Medulla oblongata (tissue), 1 donor: ENCODE measurements at regions not wholly inside any gene's neighbourhood (a gene's known extent, or its start where the extent isn't known, plus 50 kb on each side); places are given as distances from the start of the nearest gene placed in this dataset.

Source experiments
- DNase-seq: peaks from one replicate; pipeline ENCODE4 v3.0.0-alpha.2; 2015; ENCODE audit errors: extremely low spot score

- DNase-seq: no peak
Observed at GRCh38 chr6:139927742-139928305, 553.4 kb upstream of the CITED2 start.

GRCh38 chr6:139927236-139927635 is 552.8 kb upstream of the CITED2 start:
- DNase-seq: no peak

GRCh38 chr6:139926711-139927110 is 552.3 kb upstream of the CITED2 start:
- no peak for DNase-seq

GRCh38 chr6:139925894-139926641 is 551.6 kb upstream of the CITED2 start:
- no peak for DNase-seq

GRCh38 chr6:139923964-139924475 is 549.6 kb upstream of the CITED2 start:
- DNase-seq: no peak

GRCh38 chr6:139922236-139922635 is 547.8 kb upstream of the CITED2 start:
- no peak for DNase-seq

GRCh38 chr6:139920776-139921100 is 546.3 kb upstream of the CITED2 start:
- DNase-seq: no peak

- peak; percentile 52 for DNase-seq
Observed at GRCh38 chr6:139920027-139920775, 545.8 kb upstream of the CITED2 start.

GRCh38 chr6:139919107-139920026 is 544.9 kb upstream of the CITED2 start:
- peak; percentile 51 for DNase-seq

GRCh38 chr6:139917951-139918630 is 543.6 kb upstream of the CITED2 start:
- DNase-seq: no peak

GRCh38 chr6:139914910-139915309 is 540.5 kb upstream of the CITED2 start:
- DNase-seq: no peak

GRCh38 chr6:139912735-139913400 is 538.4 kb upstream of the CITED2 start:
- no peak for DNase-seq

- no peak for DNase-seq
Observed at GRCh38 chr6:139909992-139910391, 535.5 kb upstream of the CITED2 start.

- DNase-seq: no peak
Observed at GRCh38 chr6:139905404-139906052, 531.1 kb upstream of the CITED2 start.

- no peak for DNase-seq
Observed at GRCh38 chr6:139904568-139904967, 530.1 kb upstream of the CITED2 start.

GRCh38 chr6:139904158-139904533 is 529.7 kb upstream of the CITED2 start:
- DNase-seq: no peak

- DNase-seq: peak; percentile 68
Observed at GRCh38 chr6:139903411-139904157, 529.1 kb upstream of the CITED2 start.

- DNase-seq: no peak
Observed at GRCh38 chr6:139895205-139895793, 520.9 kb upstream of the CITED2 start.

GRCh38 chr6:139894271-139894670 is 519.8 kb upstream of the CITED2 start:
- DNase-seq: no peak
